GM18499 (cell line): ENCODE measurements at regions not wholly inside any gene's neighbourhood (a gene's known extent, or its start where the extent isn't known, plus 50 kb on each side); places are given as distances from the start of the nearest gene placed in this dataset.
"Not testable (repeated sequence)": the region's sequence is repeated elsewhere in the genome, so short reads cannot be mapped to it uniquely, and the experiment has no call there.

Experiments used
- ATAC-seq: cut with Tn5 transposase; IDR thresholded peaks from one replicate; pipeline ENCODE4 v1.9.1; 2021; ENCODE audit warnings: moderate number of reproducible peaks; ENCODE audit not compliant: insufficient read depth, unreplicated experiment

- no peak for ATAC-seq
Observed at GRCh38 chr1:208460823-208461222, 216.6 kb upstream of the PLXNA2 start.

- ATAC-seq, result no peak
Observed at GRCh38 chr1:208461680-208462079, 217.5 kb upstream of the PLXNA2 start.

GRCh38 chr1:208462761-208463160 lies 218.6 kb upstream of the PLXNA2 start:
- no peak for ATAC-seq

GRCh38 chr1:208465266-208465665 lies 221.1 kb upstream of the PLXNA2 start:
- ATAC-seq, result no peak

GRCh38 chr1:208465786-208466590 lies 221.8 kb upstream of the PLXNA2 start:
- no peak for ATAC-seq

GRCh38 chr1:208467151-208467780 lies 223.1 kb upstream of the PLXNA2 start:
- ATAC-seq, result no peak

GRCh38 chr1:208475449-208475848 lies 231.3 kb upstream of the PLXNA2 start:
- no peak for ATAC-seq

GRCh38 chr1:208475951-208476845 lies 232.0 kb upstream of the PLXNA2 start:
- no peak for ATAC-seq

- no peak for ATAC-seq
Observed at GRCh38 chr1:208476846-208477170, 232.6 kb upstream of the PLXNA2 start.

- ATAC-seq, result no peak
Observed at GRCh38 chr1:208479435-208479834, 235.3 kb upstream of the PLXNA2 start.

- no peak for ATAC-seq
Observed at GRCh38 chr1:208485512-208485911, 241.3 kb upstream of the PLXNA2 start.

GRCh38 chr1:208486677-208487076 lies 242.5 kb upstream of the PLXNA2 start:
- no peak for ATAC-seq

- ATAC-seq, result not testable (repeated sequence)
Observed at GRCh38 chr1:208488432-208488831, 244.2 kb upstream of the PLXNA2 start.

GRCh38 chr1:208496467-208497371 lies 252.5 kb upstream of the PLXNA2 start:
- no peak for ATAC-seq

GRCh38 chr1:208497866-208498541 lies 253.8 kb upstream of the PLXNA2 start:
- ATAC-seq, result no peak

GRCh38 chr1:208499026-208499425 lies 254.8 kb upstream of the PLXNA2 start:
- no peak for ATAC-seq

- ATAC-seq, result no peak
Observed at GRCh38 chr1:208499601-208500000, 255.4 kb upstream of the PLXNA2 start.

- no peak for ATAC-seq
Observed at GRCh38 chr1:208500375-208500774, 256.2 kb upstream of the PLXNA2 start.

- ATAC-seq, result no peak
Observed at GRCh38 chr1:208501542-208501941, 257.4 kb upstream of the PLXNA2 start.
